Osteoblast (primary cell): ENCODE measurements at regions not wholly inside any gene's neighbourhood (a gene's known extent, or its start where the extent isn't known, plus 50 kb on each side); places are given as distances from the start of the nearest gene placed in this dataset.
A peak's percentile ranks its signal among the peaks of the same experiment; 100 is the strongest.

Source experiments
- DNase-seq: peaks from one replicate; pipeline ENCODE4 v3.0.0; 2011; ENCODE audit warnings: low spot score, mixed read lengths; ENCODE audit not compliant: insufficient read length; ENCODE audit errors: missing footprints
- H2AFZ ChIP-seq: 2 replicates; pipeline ENCODE4 v1.6.0; 2011; ENCODE audit warnings: mild to moderate bottlenecking, low read length
- H3K27ac ChIP-seq: 2 replicates; pipeline ENCODE4 v1.5.1; 2011; ENCODE audit warnings: mild to moderate bottlenecking, low read depth, low read length, moderate library complexity
- H3K27me3 ChIP-seq: 2 replicates; pipeline ENCODE4 v1.6.0; 2012; ENCODE audit warnings: mild to moderate bottlenecking, control low read depth, inconsistent platforms, low read length, moderate library complexity; ENCODE audit not compliant: insufficient read depth
- H3K36me3 ChIP-seq: 2 replicates; pipeline ENCODE4 v1.5.1; 2011; ENCODE audit warnings: mild to moderate bottlenecking, low read length, control low read depth, moderate library complexity; ENCODE audit not compliant: insufficient read depth
- H3K4me1 ChIP-seq: 2 replicates; pipeline ENCODE4 v1.5.1; 2011; ENCODE audit warnings: mild to moderate bottlenecking, low read length, control low read depth, moderate library complexity; ENCODE audit not compliant: insufficient read depth
- H3K4me2 ChIP-seq: 2 replicates; pipeline ENCODE4 v1.6.0; 2011; ENCODE audit warnings: mild to moderate bottlenecking, low read length; ENCODE audit not compliant: insufficient read depth
- H3K4me3 ChIP-seq: fragments of 200-600 bp; sonication (generic); 3 replicates; pipeline ENCODE4 v1.5.1; 2012; ENCODE audit warnings: mild to moderate bottlenecking, low read length, inconsistent platforms; ENCODE audit not compliant: insufficient read depth
- H3K79me2 ChIP-seq: 2 replicates; pipeline ENCODE4 v1.6.0; 2012; ENCODE audit warnings: mild to moderate bottlenecking, low read length, control low read depth, inconsistent platforms; ENCODE audit not compliant: insufficient read depth
- H3K9me3 ChIP-seq: 2 replicates; pipeline ENCODE4 v1.5.1; 2011; ENCODE audit warnings: low read depth, low read length, control low read depth
- H4K20me1 ChIP-seq: 2 replicates; pipeline ENCODE4 v1.6.0; 2012; ENCODE audit warnings: mild to moderate bottlenecking, low read length, control low read depth; ENCODE audit not compliant: insufficient read depth
- CTCF ChIP-seq: IDR thresholded peaks from 2 replicates; pipeline ENCODE4 v1.5.1; 2011; ENCODE audit warnings: mild to moderate bottlenecking, low read depth, low read length, moderate library complexity; ENCODE audit errors: extremely low read depth

- peak overlapping the region; percentile 11 for H2AFZ ChIP-seq
- H3K9me3 ChIP-seq = no peaks in the 10 kb centered on the region
- DNase-seq = no peak
- TF ChIP-seq CTCF = no peak
- H3K4me3 ChIP-seq = no peak overlapping the region
- H3K27me3 ChIP-seq = no peaks in the 10 kb centered on the region
- H3K79me2 ChIP-seq = no peaks in the 10 kb centered on the region
- H3K36me3 ChIP-seq = no peaks in the 10 kb centered on the region
- H4K20me1 ChIP-seq = no peaks in the 10 kb centered on the region
- H3K4me1 ChIP-seq = peaks cover 5% of the 10 kb centered on the region
- H3K27ac ChIP-seq = no peak overlapping the region
- no peak overlapping the region for H3K4me2 ChIP-seq
Measured at GRCh38 chr12:89880690-89881350, 172.2 kb upstream of the ATP2B1 start.

GRCh38 chr12:89879766-89880165, 171.1 kb upstream of the ATP2B1 start:
- Histone ChIP-seq H3K4me3 (no peak overlapping the region), H3K79me2 (no peaks in the 10 kb centered on the region), H3K27ac (no peak overlapping the region), H3K4me2 (no peak overlapping the region), H3K36me3 (no peaks in the 10 kb centered on the region), H2AFZ (no peak overlapping the region), H3K27me3 (no peaks in the 10 kb centered on the region), H3K9me3 (no peaks in the 10 kb centered on the region), H4K20me1 (no peaks in the 10 kb centered on the region), H3K4me1 (peaks cover 5% of the 10 kb centered on the region)
- no peak for TF ChIP-seq CTCF
- no peak for DNase-seq

DNA sequence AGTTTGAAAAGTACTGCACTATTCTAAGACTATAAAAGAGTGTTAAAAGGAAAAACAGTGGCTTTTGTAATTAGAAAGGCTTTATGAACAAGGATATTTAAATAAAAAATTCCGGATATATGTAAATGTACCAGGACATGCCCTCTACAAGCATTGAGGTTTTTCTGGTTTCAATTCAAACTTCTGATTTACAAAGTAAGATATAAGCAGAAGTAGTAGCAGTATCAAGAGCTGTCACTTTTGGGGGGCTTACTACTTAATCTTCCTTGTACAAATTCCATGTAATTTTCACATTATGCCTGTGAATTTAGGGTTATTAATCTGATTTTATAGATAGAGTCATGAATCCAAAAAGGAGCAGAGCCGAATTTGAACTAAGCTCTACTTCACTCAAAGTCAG, 170.3 kb upstream of the ATP2B1 start:
- H3K36me3 ChIP-seq = no peaks in the 10 kb centered on the region
- no peak overlapping the region for H3K27ac ChIP-seq
- TF ChIP-seq CTCF = no peak
- H3K27me3 ChIP-seq = no peaks in the 10 kb centered on the region
- DNase-seq = no peak
- peaks cover 9% of the 10 kb centered on the region for H3K4me1 ChIP-seq
- peak overlapping the region; percentile 39 for H2AFZ ChIP-seq
- H3K79me2 ChIP-seq = no peaks in the 10 kb centered on the region
- H3K4me2 ChIP-seq = no peak overlapping the region
- H3K9me3 ChIP-seq = no peaks in the 10 kb centered on the region
- no peaks in the 10 kb centered on the region for H4K20me1 ChIP-seq
- H3K4me3 ChIP-seq = no peak overlapping the region

- no peak overlapping the region for H2AFZ ChIP-seq
- H4K20me1 ChIP-seq = no peaks in the 10 kb centered on the region
- TF ChIP-seq CTCF = no peak
- peaks cover 12% of the 10 kb centered on the region for H3K4me1 ChIP-seq
- no peak overlapping the region for H3K4me3 ChIP-seq
- H3K36me3 ChIP-seq = no peaks in the 10 kb centered on the region
- no peak overlapping the region for H3K4me2 ChIP-seq
- no peaks in the 10 kb centered on the region for H3K27me3 ChIP-seq
- DNase-seq = no peak
- H3K9me3 ChIP-seq = no peaks in the 10 kb centered on the region
- H3K79me2 ChIP-seq = no peaks in the 10 kb centered on the region
- no peak overlapping the region for H3K27ac ChIP-seq
Measured at GRCh38 chr12:89878327-89878726, 169.7 kb upstream of the ATP2B1 start.
